HL-60 (cell line): ENCODE measurements at regions not wholly inside any gene's neighbourhood (a gene's known extent, or its start where the extent isn't known, plus 50 kb on each side); places are given as distances from the start of the nearest gene placed in this dataset.

ENCODE experiments used
- DNase-seq, 2 experiments: peaks; one replicate each; pipeline ENCODE4 v3.0.0-alpha.2; 2010 to 2020; ENCODE audit warnings: low read depth in 1 of 2, low spot score in 1 of 2
- H3K27ac ChIP-seq: fragments of 250-450 bp; sonication (Bioruptor Pico); replicated peaks from 2 replicates; pipeline ENCODE4 v1.5.1; 2020; ENCODE audit warnings: mild to moderate bottlenecking, moderate library complexity
- H3K27me3 ChIP-seq: fragments of 250-450 bp; sonication (Bioruptor Pico); 2 replicates; pipeline ENCODE4 v1.5.1; 2021; ENCODE audit warnings: mild to moderate bottlenecking, moderate library complexity; ENCODE audit not compliant: insufficient read depth, poor library complexity, severe bottlenecking
- H3K4me3 ChIP-seq: replicated peaks from 2 replicates; pipeline ENCODE4 v1.5.1; 2011; ENCODE audit warnings: mild to moderate bottlenecking, control low read depth, low read length; ENCODE audit not compliant: insufficient read depth
- CTCF ChIP-seq: IDR thresholded peaks from one replicate; pipeline ENCODE4 v1.5.1; 2011; ENCODE audit warnings: low read length, control low read depth, inconsistent platforms; ENCODE audit not compliant: insufficient read depth
- GABPA ChIP-seq: IDR thresholded peaks from 2 replicates; pipeline ENCODE4 v1.6.1; 2012; ENCODE audit warnings: low read depth
- POLR2AphosphoS5 ChIP-seq: IDR thresholded peaks from 2 replicates; pipeline ENCODE4 v1.6.1; 2012; ENCODE audit warnings: low read depth
- REST ChIP-seq: IDR thresholded peaks from 2 replicates; pipeline ENCODE4 v1.6.1; 2012; ENCODE audit warnings: low read depth; ENCODE audit not compliant: insufficient replicate concordance
- SPI1 ChIP-seq: IDR thresholded peaks from 2 replicates; pipeline ENCODE4 v1.6.1; 2012; ENCODE audit warnings: low read depth, mild to moderate bottlenecking, borderline replicate concordance

GRCh38 chr7:54343511-54343910 lies 198.7 kb upstream of the VSTM2A start:
- Histone ChIP-seq H3K27ac (no peak overlapping the region), H3K4me3 (no peak overlapping the region), H3K27me3 (no peaks in the 10 kb centered on the region)
- no peak for DNase-seq
- no peak for TF ChIP-seq GABPA
- no peak for TF ChIP-seq SPI1
- TF ChIP-seq REST, result no peak
- TF ChIP-seq POLR2AphosphoS5, result no peak
- no peak for TF ChIP-seq CTCF

- TF ChIP-seq POLR2AphosphoS5 (no peak), REST (no peak), CTCF (no peak), GABPA (no peak)
- Histone ChIP-seq H3K27me3 (no peaks in the 10 kb centered on the region), H3K4me3 (no peak overlapping the region), H3K27ac (no peak overlapping the region)
- DNase-seq, result no peak
Observed at GRCh38 chr7:54345746-54346145, 196.4 kb upstream of the VSTM2A start.

GRCh38 chr7:54349229-54349628 lies 192.9 kb upstream of the VSTM2A start:
- TF ChIP-seq CTCF (no peak), GABPA (no peak), SPI1 (no peak), REST (no peak), POLR2AphosphoS5 (no peak)
- H3K4me3 ChIP-seq, result no peak overlapping the region
- H3K27ac ChIP-seq, result no peak overlapping the region
- H3K27me3 ChIP-seq, result no peaks in the 10 kb centered on the region
- DNase-seq, result no peak
